Skeletal muscle tissue (tissue), 3 donors: ENCODE measurements at regions not wholly inside any gene's neighbourhood (a gene's known extent, or its start where the extent isn't known, plus 50 kb on each side); places are given as distances from the start of the nearest gene placed in this dataset.

Experiments used
- H3K27ac ChIP-seq: one replicate; pipeline ENCODE4 v1.7.0; 2013; ENCODE audit warnings: mild to moderate bottlenecking, low read depth, low read length, inconsistent platforms
- H3K27me3 ChIP-seq, 3 donors: one replicate each; pipeline ENCODE4 v1.7.0; 2013; ENCODE audit warnings: low read length in 3 of 3; ENCODE audit not compliant: control insufficient read depth in 3 of 3, insufficient read depth in 3 of 3
- H3K36me3 ChIP-seq, 3 donors: one replicate each; pipeline ENCODE4 v1.7.0; 2013; ENCODE audit warnings: low read length in 3 of 3; ENCODE audit not compliant: control insufficient read depth in 3 of 3, insufficient read depth in 3 of 3
- H3K4me1 ChIP-seq, 3 donors: one replicate each; pipeline ENCODE4 v1.7.0; 2013; ENCODE audit warnings: low read length in 3 of 3, mild to moderate bottlenecking in 3 of 3; ENCODE audit not compliant: control insufficient read depth in 3 of 3, insufficient read depth in 3 of 3
- H3K4me3 ChIP-seq, 3 donors: one replicate each; pipeline ENCODE4 v1.7.0; 2013; ENCODE audit warnings: low read length in 3 of 3
- H3K9ac ChIP-seq, 3 donors: one replicate each; pipeline ENCODE4 v1.7.0; 2013; ENCODE audit warnings: low read length in 3 of 3, mild to moderate bottlenecking in 3 of 3, moderate library complexity in 2 of 3, low read depth in 1 of 3
- H3K9me3 ChIP-seq, 3 donors: one replicate each; pipeline ENCODE4 v1.7.0; 2013; ENCODE audit warnings: low read length in 3 of 3; ENCODE audit not compliant: control insufficient read depth in 3 of 3
- donor health status: Osteomylitis.

GRCh38 chr16:51544851-51545467 lies 393.9 kb upstream of the SALL1 start:
- Histone ChIP-seq H3K4me3 (no peak overlapping the region), H3K4me1 (no peaks in the 10 kb centered on the region), H3K27me3 (no peaks in the 10 kb centered on the region)

DNA sequence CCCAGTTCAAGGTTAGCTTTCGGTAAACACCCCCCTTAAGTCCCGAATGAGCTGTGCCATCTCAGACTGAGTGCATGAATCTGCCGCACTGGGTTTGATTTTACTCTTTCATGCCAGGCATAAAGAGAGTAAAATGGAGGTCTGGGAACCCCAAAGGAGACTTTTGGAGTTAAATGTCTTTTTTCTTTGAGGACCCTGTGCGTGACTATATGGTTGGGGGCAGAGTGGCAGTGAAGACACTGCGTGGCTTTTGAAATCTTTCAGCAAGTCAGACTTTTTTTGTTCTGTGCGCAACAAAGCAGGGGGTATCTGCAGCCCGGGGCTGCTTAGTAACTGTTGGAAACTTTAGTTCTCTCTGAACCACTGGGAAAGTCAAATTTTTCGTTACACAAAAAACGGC lies 392.9 kb upstream of the SALL1 start:
- Histone ChIP-seq H3K27ac (no peak overlapping the region), H3K4me3 (no peak overlapping the region), H3K9ac (no peak overlapping the region), H3K9me3 (no peaks in the 10 kb centered on the region), H3K4me1 (no peaks in the 10 kb centered on the region), H3K36me3 (no peaks in the 10 kb centered on the region), H3K27me3 (no peaks in the 10 kb centered on the region)

More at GRCh38 chr16:51544851-51545467, 393.9 kb upstream of the SALL1 start:
- Histone ChIP-seq H3K36me3 (no peaks in the 10 kb centered on the region), H3K27ac (no peak overlapping the region), H3K9me3 (no peaks in the 10 kb centered on the region), H3K9ac (no peak overlapping the region)

GRCh38 chr16:51542981-51543815 lies 392.1 kb upstream of the SALL1 start:
- Histone ChIP-seq H3K4me3 (no peak overlapping the region), H3K36me3 (no peaks in the 10 kb centered on the region), H3K4me1 (no peaks in the 10 kb centered on the region), H3K27ac (no peak overlapping the region), H3K9ac (no peak overlapping the region), H3K9me3 (no peaks in the 10 kb centered on the region), H3K27me3 (no peaks in the 10 kb centered on the region)

GRCh38 chr16:51540259-51540658 lies 389.2 kb upstream of the SALL1 start:
- no peak overlapping the region for H3K27ac ChIP-seq
- H3K4me3 ChIP-seq, result no peak overlapping the region
- no peaks in the 10 kb centered on the region for H3K36me3 ChIP-seq
- H3K27me3 ChIP-seq, result no peaks in the 10 kb centered on the region
- H3K9me3 ChIP-seq, result no peaks in the 10 kb centered on the region
- no peaks in the 10 kb centered on the region for H3K4me1 ChIP-seq
- H3K9ac ChIP-seq, result no peak overlapping the region

DNA sequence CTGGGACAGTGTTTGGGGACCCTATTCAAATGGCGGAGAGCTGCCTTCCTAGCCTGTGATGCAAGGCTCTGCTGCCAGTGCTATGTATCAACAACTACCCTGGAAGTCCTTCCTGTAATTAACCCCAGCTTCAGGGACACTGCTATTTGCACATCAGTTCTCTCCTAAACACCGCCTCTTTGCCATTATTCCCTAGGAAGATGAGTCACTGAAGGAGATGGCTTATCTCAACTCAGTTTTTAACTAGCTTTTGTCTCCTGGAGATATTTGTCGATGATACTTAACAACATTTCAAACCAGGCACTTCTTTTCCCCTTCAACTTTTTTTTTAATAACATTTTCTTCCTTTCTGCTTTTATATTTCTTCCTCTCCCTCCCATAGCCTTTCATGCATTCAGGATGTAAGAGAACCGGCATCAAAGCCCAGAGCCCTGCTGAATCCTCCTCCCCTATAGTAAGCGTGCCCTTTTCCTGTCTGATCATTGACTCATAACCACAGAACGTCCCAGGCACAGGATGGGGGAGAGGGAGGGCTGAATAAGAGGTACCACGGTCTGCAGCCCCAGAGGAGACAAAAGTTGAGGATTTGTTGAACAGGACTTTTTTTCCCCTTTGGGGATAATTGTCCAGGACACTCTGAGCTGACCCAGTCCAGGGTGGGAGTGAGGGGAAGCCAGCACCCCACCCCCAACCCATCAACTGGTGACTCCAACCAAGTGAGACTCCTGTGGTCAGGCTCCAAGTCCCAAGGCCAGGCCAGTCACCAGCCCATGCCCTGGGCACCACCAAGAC lies 387.8 kb upstream of the SALL1 start:
- H3K27ac ChIP-seq, result no peak overlapping the region
- H3K9me3 ChIP-seq, result no peaks in the 10 kb centered on the region
- no peaks in the 10 kb centered on the region for H3K36me3 ChIP-seq
- no peaks in the 10 kb centered on the region for H3K27me3 ChIP-seq
- H3K4me3 ChIP-seq, result no peak overlapping the region
- no peak overlapping the region for H3K9ac ChIP-seq
- no peaks in the 10 kb centered on the region for H3K4me1 ChIP-seq

DNA sequence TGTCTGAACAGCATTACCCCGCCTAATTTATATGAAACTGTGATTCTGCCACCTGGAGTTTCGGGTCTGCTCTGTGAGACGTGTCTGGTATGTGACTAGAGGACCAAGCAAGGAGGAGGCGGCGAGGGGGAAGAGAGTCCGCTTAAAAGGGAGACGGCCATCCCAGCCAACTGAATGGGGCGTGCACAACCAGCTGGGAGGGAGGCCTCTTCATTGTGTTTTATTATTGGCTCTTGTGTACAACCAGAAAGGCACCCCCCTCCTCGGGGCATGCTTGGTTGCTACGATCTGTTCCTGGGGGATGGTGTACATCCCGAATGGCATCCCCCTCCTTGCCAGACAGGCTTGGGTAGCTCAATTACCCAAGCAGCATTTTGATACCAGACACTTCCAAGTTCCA lies 384.5 kb upstream of the SALL1 start:
- H3K4me3 ChIP-seq, result no peak overlapping the region

GRCh38 chr16:51532551-51532950 lies 381.5 kb upstream of the SALL1 start:
- Histone ChIP-seq H3K9me3 (no peaks in the 10 kb centered on the region), H3K9ac (no peak overlapping the region), H3K4me3 (no peak overlapping the region), H3K27me3 (no peaks in the 10 kb centered on the region), H3K36me3 (no peaks in the 10 kb centered on the region), H3K27ac (no peak overlapping the region), H3K4me1 (no peaks in the 10 kb centered on the region)

More for the DNA sequence above, 384.5 kb upstream of the SALL1 start:
- Histone ChIP-seq H3K27me3 (no peaks in the 10 kb centered on the region), H3K36me3 (no peaks in the 10 kb centered on the region), H3K9ac (no peak overlapping the region), H3K27ac (no peak overlapping the region), H3K9me3 (no peaks in the 10 kb centered on the region), H3K4me1 (no peaks in the 10 kb centered on the region)

DNA sequence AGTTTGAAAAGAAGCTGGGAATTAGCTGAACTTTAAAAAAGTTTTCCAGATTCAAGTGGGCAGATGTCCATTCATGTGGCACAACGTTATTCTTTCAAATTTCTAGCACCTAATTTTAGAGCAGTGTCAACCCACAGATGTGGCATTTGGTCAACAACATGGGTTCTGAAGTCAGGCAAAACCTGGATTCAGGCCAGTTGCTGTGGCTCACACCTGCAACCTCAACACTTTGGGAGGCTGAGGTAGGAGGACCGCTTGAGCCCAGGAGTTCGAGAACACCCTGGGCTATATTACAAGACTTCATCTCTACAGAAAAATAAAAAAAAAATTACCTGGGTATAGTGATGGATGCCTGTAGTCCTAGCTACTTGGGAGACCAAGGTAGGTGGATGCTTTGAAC lies 380.2 kb upstream of the SALL1 start:
- H3K9me3 ChIP-seq, result no peaks in the 10 kb centered on the region
- no peak overlapping the region for H3K9ac ChIP-seq
- H3K4me1 ChIP-seq, result no peaks in the 10 kb centered on the region
- H3K36me3 ChIP-seq, result no peaks in the 10 kb centered on the region
- H3K4me3 ChIP-seq, result no peak overlapping the region
- no peaks in the 10 kb centered on the region for H3K27me3 ChIP-seq
- no peak overlapping the region for H3K27ac ChIP-seq

- H3K4me1 ChIP-seq, result no peaks in the 10 kb centered on the region
- no peak overlapping the region for H3K4me3 ChIP-seq
- H3K36me3 ChIP-seq, result no peaks in the 10 kb centered on the region
- no peak overlapping the region for H3K27ac ChIP-seq
- no peaks in the 10 kb centered on the region for H3K27me3 ChIP-seq
- H3K9ac ChIP-seq, result no peak overlapping the region
- no peaks in the 10 kb centered on the region for H3K9me3 ChIP-seq
Observed at GRCh38 chr16:51527349-51527748, 376.3 kb upstream of the SALL1 start.

- H3K36me3 ChIP-seq, result no peaks in the 10 kb centered on the region
- no peak overlapping the region for H3K27ac ChIP-seq
- no peak overlapping the region for H3K9ac ChIP-seq
- no peaks in the 10 kb centered on the region for H3K9me3 ChIP-seq
- no peaks in the 10 kb centered on the region for H3K27me3 ChIP-seq
- no peak overlapping the region for H3K4me3 ChIP-seq
- H3K4me1 ChIP-seq, result no peaks in the 10 kb centered on the region
Observed at GRCh38 chr16:51526621-51527020, 375.6 kb upstream of the SALL1 start.
